CD8-positive, alpha-beta memory T cell (primary cell): ENCODE measurements at regions not wholly inside any gene's neighbourhood (a gene's known extent, or its start where the extent isn't known, plus 50 kb on each side); places are given as distances from the start of the nearest gene placed in this dataset.
A peak's percentile ranks its signal among the peaks of the same experiment; 100 is the strongest.

Experiments
- CTCF ChIA-PET: fragments of 350-600 bp; sonication (Branson Sonifier 250); formaldehyde crosslinking; loops from one replicate; lab custom pipeline; 2021; ENCODE audit warnings: antibody characterized with exemption; lab: Charles Lee
- POLR2A ChIA-PET: fragments of 350-600 bp; sonication (Branson Sonifier 250); formaldehyde crosslinking; loops from one replicate; lab custom pipeline; 2021; ENCODE audit warnings: antibody characterized with exemption; lab: Charles Lee
- DNase-seq, 5 donors: peaks; one replicate each; pipeline versions ENCODE4 v3.0.0 to v3.0.0-alpha.2; 2020 to 2022; ENCODE audit warnings: mixed read lengths in 1 of 5
- H3K27ac ChIP-seq: one replicate; pipeline ENCODE4 v1.7.0; 2013; ENCODE audit warnings: low read depth, mild to moderate bottlenecking, low read length, moderate library complexity
- H3K27me3 ChIP-seq: 2 replicates; pipeline ENCODE4 v1.7.0; 2013; ENCODE audit warnings: low read length, mild to moderate bottlenecking; ENCODE audit not compliant: insufficient read depth, poor library complexity, severe bottlenecking
- H3K36me3 ChIP-seq: 2 replicates; pipeline ENCODE4 v1.7.0; 2013; ENCODE audit warnings: mild to moderate bottlenecking, low read length, moderate library complexity; ENCODE audit not compliant: insufficient read depth
- H3K4me1 ChIP-seq: 2 replicates; pipeline ENCODE4 v1.7.0; 2013; ENCODE audit warnings: mild to moderate bottlenecking, low read length, moderate library complexity; ENCODE audit not compliant: insufficient read depth
- H3K4me3 ChIP-seq: 2 replicates; pipeline ENCODE4 v1.7.0; 2013; ENCODE audit warnings: mild to moderate bottlenecking, low read length
- H3K9me3 ChIP-seq: 2 replicates; pipeline ENCODE4 v1.7.0; 2013; ENCODE audit warnings: mild to moderate bottlenecking, low read length
- H3K27ac Mint-ChIP-seq, 8 donors: one replicate each; pipeline ENCODE4 v1.8.0; 2020 to 2021; ENCODE audit warnings: mixed read lengths in 8 of 8, mild to moderate bottlenecking in 6 of 8, inconsistent platforms in 3 of 8, moderate library complexity in 3 of 8
- H3K27me3 Mint-ChIP-seq, 2 donors: one replicate each; pipeline ENCODE4 v1.8.0; 2020 to 2021; ENCODE audit warnings: mixed read lengths in 2 of 2, mild to moderate bottlenecking in 1 of 2, moderate library complexity in 1 of 2
- H3K36me3 Mint-ChIP-seq, 3 donors: one replicate each; pipeline ENCODE4 v1.8.0; 2020 to 2021; ENCODE audit warnings: mixed read lengths in 3 of 3, inconsistent platforms in 1 of 3, mild to moderate bottlenecking in 1 of 3
- H3K4me1 Mint-ChIP-seq, 3 donors: one replicate each; pipeline ENCODE4 v1.8.0; 2020 to 2021; ENCODE audit warnings: mixed read lengths in 3 of 3, inconsistent platforms in 1 of 3, mild to moderate bottlenecking in 1 of 3
- H3K4me3 Mint-ChIP-seq, 7 donors: one replicate each; pipeline ENCODE4 v1.8.0; 2020 to 2021; ENCODE audit warnings: mixed read lengths in 7 of 7, mild to moderate bottlenecking in 6 of 7, moderate library complexity in 4 of 7, inconsistent platforms in 2 of 7
- H3K9me3 Mint-ChIP-seq, 5 donors: one replicate each; pipeline ENCODE4 v1.8.0; 2020 to 2022; ENCODE audit warnings: mixed read lengths in 5 of 5, mild to moderate bottlenecking in 3 of 5, moderate library complexity in 2 of 5, inconsistent platforms in 1 of 5

GRCh38 chr16:35234679-35235078, 1775.3 kb downstream of the TP53TG3F start:
- DNase-seq = no peak
- H3K4me1 ChIP-seq = no peaks in the 10 kb centered on the region
- Mint-ChIP-seq H3K9me3 (peaks cover under 1 to 25% (median 13%) of the 10 kb centered on the region in 5 donors), H3K27ac (no peak overlapping the region), H3K36me3 (no peaks in the 10 kb centered on the region), H3K4me3 (no peak overlapping the region), H3K27me3 (no peaks in the 10 kb centered on the region), H3K4me1 (no peaks in the 10 kb centered on the region)
- no peak overlapping the region for H3K27ac ChIP-seq
- no peaks in the 10 kb centered on the region for H3K36me3 ChIP-seq
- no peaks in the 10 kb centered on the region for H3K27me3 ChIP-seq
- CTCF ChIA-PET = no interaction called here
- H3K4me3 ChIP-seq = no peak overlapping the region
- POLR2A ChIA-PET = no interaction called here
- H3K9me3 ChIP-seq = no peaks in the 10 kb centered on the region

DNA sequence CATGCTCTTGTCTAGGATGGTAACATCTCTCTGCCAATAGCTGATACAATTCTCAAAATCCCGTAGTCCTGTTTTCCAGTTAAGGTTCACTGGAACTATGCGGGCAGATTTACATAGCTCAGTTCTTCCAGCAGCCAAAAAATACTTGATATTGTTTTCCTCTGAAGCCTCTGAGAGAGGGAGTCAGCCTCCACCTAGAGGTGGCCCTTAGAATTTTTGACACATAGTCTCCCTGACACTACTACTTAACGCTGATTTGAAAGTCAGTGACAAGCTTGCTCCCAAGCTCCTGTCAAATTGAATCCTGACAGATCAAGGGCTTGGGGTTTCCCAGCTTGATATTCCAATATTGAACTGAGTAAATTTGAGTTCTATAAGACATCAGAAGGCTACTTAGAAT, 1780.1 kb downstream of the TP53TG3F start:
- Histone ChIP-seq H3K4me3 (no peak overlapping the region), H3K9me3 (no peaks in the 10 kb centered on the region), H3K27ac (no peak overlapping the region), H3K36me3 (no peaks in the 10 kb centered on the region), H3K4me1 (no peaks in the 10 kb centered on the region), H3K27me3 (no peaks in the 10 kb centered on the region)
- CTCF ChIA-PET = no interaction called here
- H3K4me3 Mint-ChIP-seq = no peak overlapping the region
- H3K4me1 Mint-ChIP-seq = no peaks in the 10 kb centered on the region
- peaks cover 0 to 2% (median 0%) of the 10 kb centered on the region in 3 donors for H3K36me3 Mint-ChIP-seq
- H3K9me3 Mint-ChIP-seq = peaks cover 11 to 26% (median 12%) of the 10 kb centered on the region in 5 donors
- no peak for DNase-seq
- no peaks in the 10 kb centered on the region for H3K27me3 Mint-ChIP-seq
- no peak overlapping the region for H3K27ac Mint-ChIP-seq
- POLR2A ChIA-PET = no interaction called here

DNA sequence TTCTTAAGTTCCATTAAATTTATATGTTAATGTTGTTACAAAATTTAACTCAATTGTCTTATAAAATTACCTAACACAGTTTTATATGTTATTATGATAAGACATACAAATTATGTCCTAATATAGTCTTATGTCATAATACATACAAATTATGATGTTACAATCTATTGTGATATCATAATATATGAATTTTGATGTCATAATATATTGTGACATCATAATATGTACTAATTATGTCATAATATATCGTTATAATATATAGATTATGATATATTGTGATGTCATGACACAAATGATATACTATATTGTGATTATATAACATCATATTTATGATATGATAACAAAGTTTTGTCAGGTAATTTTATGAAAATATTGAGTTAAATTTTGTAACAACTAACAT, 1789.6 kb downstream of the TP53TG3F start:
- no peaks in the 10 kb centered on the region for H3K27me3 Mint-ChIP-seq
- no peak overlapping the region for H3K4me3 Mint-ChIP-seq
- no peak overlapping the region for H3K27ac Mint-ChIP-seq
- no peak for DNase-seq
- H3K4me1 Mint-ChIP-seq = no peaks in the 10 kb centered on the region
- Histone ChIP-seq H3K9me3 (no peaks in the 10 kb centered on the region), H3K4me3 (no peak overlapping the region), H3K27ac (no peak overlapping the region), H3K4me1 (no peaks in the 10 kb centered on the region), H3K36me3 (no peaks in the 10 kb centered on the region), H3K27me3 (no peaks in the 10 kb centered on the region)
- POLR2A ChIA-PET = no interaction called here
- no peaks in the 10 kb centered on the region for H3K36me3 Mint-ChIP-seq
- CTCF ChIA-PET = no interaction called here
- H3K9me3 Mint-ChIP-seq = peaks cover 15 to 32% (median 20%) of the 10 kb centered on the region in 5 donors

DNA sequence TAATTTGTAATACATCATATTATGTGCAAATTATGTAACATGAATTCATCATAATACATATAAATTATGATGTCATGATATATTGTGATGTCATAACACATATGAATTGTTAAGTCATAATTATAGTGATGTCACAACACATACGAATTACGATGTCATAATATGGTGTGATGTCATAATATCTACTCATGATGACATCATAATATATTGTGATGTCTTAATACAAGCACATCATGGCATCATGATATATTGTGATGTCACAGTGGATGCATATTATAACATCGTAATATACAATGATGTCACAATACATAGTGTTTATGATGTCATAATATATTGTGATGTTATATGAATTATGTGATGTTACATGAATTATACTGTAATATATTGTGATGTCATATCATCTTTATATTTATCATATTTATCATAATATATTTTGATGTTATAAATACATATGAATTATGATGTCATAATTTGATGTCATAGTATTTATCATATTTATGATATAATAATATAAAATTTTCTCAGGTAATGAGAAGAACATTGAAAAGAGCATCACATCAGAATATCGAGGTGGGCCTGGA, 1793.0 kb downstream of the TP53TG3F start:
- H3K36me3 ChIP-seq = no peaks in the 10 kb centered on the region
- H3K9me3 ChIP-seq = no peaks in the 10 kb centered on the region
- H3K4me1 Mint-ChIP-seq = no peaks in the 10 kb centered on the region
- H3K4me3 Mint-ChIP-seq = no peak overlapping the region
- no peak overlapping the region for H3K27ac Mint-ChIP-seq
- ChIA-PET POLR2A (no interaction called here), CTCF (no interaction called here)
- H3K9me3 Mint-ChIP-seq = peaks cover 15 to 32% (median 25%) of the 10 kb centered on the region in 5 donors
- no peak for DNase-seq
- H3K4me1 ChIP-seq = no peaks in the 10 kb centered on the region
- H3K36me3 Mint-ChIP-seq = no peaks in the 10 kb centered on the region
- H3K27me3 ChIP-seq = no peaks in the 10 kb centered on the region
- H3K4me3 ChIP-seq = no peak overlapping the region
- H3K27me3 Mint-ChIP-seq = no peaks in the 10 kb centered on the region
- no peak overlapping the region for H3K27ac ChIP-seq

- no peak for DNase-seq
- Mint-ChIP-seq H3K4me3 (no peak overlapping the region), H3K36me3 (no peaks in the 10 kb centered on the region), H3K4me1 (no peaks in the 10 kb centered on the region), H3K27me3 (no peaks in the 10 kb centered on the region), H3K27ac (no peak overlapping the region), H3K9me3 (peaks cover 16 to 32% (median 21%) of the 10 kb centered on the region in 5 donors)
- Histone ChIP-seq H3K27ac (no peak overlapping the region), H3K4me3 (no peak overlapping the region), H3K36me3 (no peaks in the 10 kb centered on the region), H3K9me3 (no peaks in the 10 kb centered on the region), H3K4me1 (no peaks in the 10 kb centered on the region), H3K27me3 (no peaks in the 10 kb centered on the region)
- CTCF ChIA-PET = no interaction called here
- POLR2A ChIA-PET = no interaction called here
Measured at GRCh38 chr16:35255186-35255803, 1795.9 kb downstream of the TP53TG3F start.

DNA sequence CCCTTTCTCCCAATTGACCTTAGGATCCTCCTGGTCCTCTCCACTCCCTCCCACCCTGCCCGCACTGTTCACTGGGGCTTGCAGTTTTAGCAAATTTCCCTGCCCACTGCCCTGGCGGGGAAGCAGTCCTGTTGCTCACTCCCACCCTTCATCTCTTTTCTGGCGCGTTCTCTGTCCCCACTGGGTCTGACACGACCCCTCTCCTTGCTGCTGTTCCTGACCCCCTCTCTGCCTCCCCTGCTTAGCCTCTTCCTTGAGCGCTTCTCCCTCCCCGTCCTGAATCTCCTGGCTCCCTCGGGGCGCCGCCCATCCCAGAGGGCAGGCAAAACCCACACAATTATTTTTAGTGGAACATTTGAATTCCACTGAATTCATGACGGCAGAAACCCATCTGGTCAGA, 1796.4 kb downstream of the TP53TG3F start:
- CTCF ChIA-PET = no interaction called here

DNA sequence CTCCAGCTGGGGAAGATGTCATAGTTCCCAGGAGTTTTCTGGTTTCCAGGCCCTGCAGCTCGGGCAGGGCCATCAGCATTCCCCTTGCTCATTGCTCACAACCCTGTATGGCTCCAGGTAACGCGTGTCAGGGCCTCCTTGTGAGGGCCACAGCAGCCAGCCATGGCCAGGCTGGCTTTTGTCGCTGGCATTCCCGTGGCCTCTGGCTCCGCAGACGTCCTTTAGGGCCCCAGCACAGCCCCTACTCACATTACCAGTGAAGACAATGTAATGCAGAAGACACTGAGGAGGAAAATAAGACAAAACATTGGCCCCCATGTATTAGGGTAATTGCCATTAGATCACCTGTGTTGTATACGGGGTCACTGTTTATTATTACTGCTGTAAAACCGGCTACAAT, 1799.0 kb downstream of the TP53TG3F start:
- Mint-ChIP-seq H3K27me3 (no peaks in the 10 kb centered on the region), H3K9me3 (peaks cover 9 to 30% (median 15%) of the 10 kb centered on the region in 5 donors), H3K4me3 (peak overlapping the region in 1 of 7 donors; percentile 29), H3K4me1 (no peaks in the 10 kb centered on the region), H3K36me3 (no peaks in the 10 kb centered on the region), H3K27ac (no peak overlapping the region)
- no peak for DNase-seq
- CTCF ChIA-PET = no interaction called here
- Histone ChIP-seq H3K27me3 (no peaks in the 10 kb centered on the region), H3K4me1 (no peaks in the 10 kb centered on the region), H3K36me3 (no peaks in the 10 kb centered on the region), H3K27ac (no peak overlapping the region), H3K9me3 (no peaks in the 10 kb centered on the region), H3K4me3 (no peak overlapping the region)
- POLR2A ChIA-PET = no interaction called here

More for the DNA sequence above, 1796.4 kb downstream of the TP53TG3F start:
- Mint-ChIP-seq H3K27me3 (no peaks in the 10 kb centered on the region), H3K4me3 (no peak overlapping the region), H3K4me1 (no peaks in the 10 kb centered on the region), H3K36me3 (no peaks in the 10 kb centered on the region), H3K27ac (no peak overlapping the region), H3K9me3 (peaks cover 16 to 32% (median 22%) of the 10 kb centered on the region in 5 donors)
- Histone ChIP-seq H3K9me3 (no peaks in the 10 kb centered on the region), H3K27ac (no peak overlapping the region), H3K27me3 (no peaks in the 10 kb centered on the region), H3K4me3 (no peak overlapping the region), H3K36me3 (no peaks in the 10 kb centered on the region), H3K4me1 (no peaks in the 10 kb centered on the region)
- POLR2A ChIA-PET = no interaction called here
- no peak for DNase-seq

- ChIA-PET CTCF (no interaction called here), POLR2A (no interaction called here)
- Mint-ChIP-seq H3K9me3 (peaks cover 8 to 40% (median 24%) of the 10 kb centered on the region in 5 donors), H3K36me3 (no peaks in the 10 kb centered on the region), H3K4me3 (no peak overlapping the region), H3K4me1 (peaks cover 0 to 1% (median 0%) of the 10 kb centered on the region in 3 donors), H3K27ac (no peak overlapping the region), H3K27me3 (no peaks in the 10 kb centered on the region)
- no peaks in the 10 kb centered on the region for H3K9me3 ChIP-seq
- no peak for DNase-seq
- no peak overlapping the region for H3K27ac ChIP-seq
- no peak overlapping the region for H3K4me3 ChIP-seq
- H3K36me3 ChIP-seq = no peaks in the 10 kb centered on the region
- H3K4me1 ChIP-seq = no peaks in the 10 kb centered on the region
- no peaks in the 10 kb centered on the region for H3K27me3 ChIP-seq
Measured at GRCh38 chr16:35295856-35296255, 1836.4 kb downstream of the TP53TG3F start.
